GM13976 (cell line): ENCODE measurements at regions not wholly inside any gene's neighbourhood (a gene's known extent, or its start where the extent isn't known, plus 50 kb on each side); places are given as distances from the start of the nearest gene placed in this dataset.

Experiments used
- DNase-seq: peaks from one replicate; pipeline ENCODE4 v3.0.0; 2012; ENCODE audit warnings: low spot score
- in situ Hi-C: fragments of 300-500 bp; cut with MboI; formaldehyde crosslinking; loops from one replicate; pipeline ENCODE4 v1.12.0; 2022; ENCODE audit warnings: low sequenced_read_pairs, mixed read lengths, inconsistent platforms; ENCODE audit not compliant: unreplicated experiment
- TF ChIP-seq, protein P1 (sequence below): IDR thresholded peaks from 2 replicates; pipeline ENCODE4 v1.5.1; 2012; ENCODE audit warnings: borderline replicate concordance, mild to moderate bottlenecking; ENCODE audit not compliant: insufficient read depth; ENCODE audit errors: extremely low read depth, missing control alignments, control extremely low read depth

DNA sequence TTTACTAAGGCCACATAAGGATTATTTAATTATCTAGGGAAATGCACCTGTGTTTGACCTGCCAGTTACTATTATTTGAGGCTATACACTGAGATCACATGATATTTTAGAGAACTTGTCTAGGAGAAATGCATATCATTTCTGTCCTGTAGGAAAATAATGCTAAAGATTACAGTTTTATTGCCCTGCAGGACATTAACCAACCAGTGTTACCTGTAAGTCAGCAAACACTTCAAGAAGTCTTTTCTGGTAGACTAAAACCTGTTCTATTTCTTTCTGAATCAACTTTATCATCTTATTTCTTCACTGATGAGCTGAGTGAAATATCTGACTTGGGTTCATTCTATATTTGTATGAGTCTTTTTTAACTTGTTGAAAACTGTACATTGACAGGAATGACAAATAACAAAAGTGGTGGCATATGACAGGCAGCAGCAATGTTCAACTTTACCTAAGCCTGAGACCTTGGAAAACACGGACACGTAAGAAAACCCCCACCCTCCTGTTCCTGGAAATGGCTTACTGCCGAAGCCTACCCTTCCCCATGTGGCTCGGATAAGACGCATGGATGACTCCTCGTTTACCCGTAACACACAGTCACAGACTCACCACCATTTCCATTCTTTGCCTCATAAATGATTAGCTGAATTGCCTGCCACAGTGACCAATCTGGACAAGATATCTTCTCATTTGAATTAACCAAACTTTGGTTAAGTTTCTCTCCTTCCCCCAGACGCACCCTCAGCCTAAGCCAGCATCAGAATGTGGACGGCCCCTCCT is 118.0 kb upstream of the CD93 start:
- no peak for DNase-seq
- in situ Hi-C loops, result no loop called here
- TF ChIP-seq, protein P1, sequence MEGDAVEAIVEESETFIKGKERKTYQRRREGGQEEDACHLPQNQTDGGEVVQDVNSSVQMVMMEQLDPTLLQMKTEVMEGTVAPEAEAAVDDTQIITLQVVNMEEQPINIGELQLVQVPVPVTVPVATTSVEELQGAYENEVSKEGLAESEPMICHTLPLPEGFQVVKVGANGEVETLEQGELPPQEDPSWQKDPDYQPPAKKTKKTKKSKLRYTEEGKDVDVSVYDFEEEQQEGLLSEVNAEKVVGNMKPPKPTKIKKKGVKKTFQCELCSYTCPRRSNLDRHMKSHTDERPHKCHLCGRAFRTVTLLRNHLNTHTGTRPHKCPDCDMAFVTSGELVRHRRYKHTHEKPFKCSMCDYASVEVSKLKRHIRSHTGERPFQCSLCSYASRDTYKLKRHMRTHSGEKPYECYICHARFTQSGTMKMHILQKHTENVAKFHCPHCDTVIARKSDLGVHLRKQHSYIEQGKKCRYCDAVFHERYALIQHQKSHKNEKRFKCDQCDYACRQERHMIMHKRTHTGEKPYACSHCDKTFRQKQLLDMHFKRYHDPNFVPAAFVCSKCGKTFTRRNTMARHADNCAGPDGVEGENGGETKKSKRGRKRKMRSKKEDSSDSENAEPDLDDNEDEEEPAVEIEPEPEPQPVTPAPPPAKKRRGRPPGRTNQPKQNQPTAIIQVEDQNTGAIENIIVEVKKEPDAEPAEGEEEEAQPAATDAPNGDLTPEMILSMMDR, result no peak

DNA sequence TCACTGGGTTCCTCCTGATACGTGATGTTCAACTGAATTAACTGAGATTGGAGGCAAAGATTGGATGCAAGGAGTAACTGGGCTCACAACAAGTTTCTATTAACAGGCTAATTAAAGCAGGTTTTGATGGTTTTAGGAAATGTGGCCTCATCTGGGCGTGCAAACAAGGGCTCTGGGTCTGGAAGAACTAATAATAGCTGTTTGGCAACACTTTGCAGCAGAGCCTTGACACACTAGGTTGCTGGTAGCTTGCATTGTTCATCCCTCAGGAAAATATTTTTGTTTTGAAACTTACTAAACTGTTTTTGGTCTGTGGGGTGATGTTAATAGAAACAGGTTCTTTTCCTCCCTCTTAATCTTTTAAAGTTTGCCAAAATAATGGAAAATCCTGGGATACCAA is 117.2 kb upstream of the CD93 start:
- TF ChIP-seq, protein P1, result no peak
- in situ Hi-C loops, result no loop called here

GRCh38 chr20:23201658-23202057 is 115.5 kb upstream of the CD93 start:
- no peak for DNase-seq
- TF ChIP-seq, protein P1, result no peak
- in situ Hi-C loops, result no loop called here

More for the DNA sequence above, 117.2 kb upstream of the CD93 start:
- no peak for DNase-seq

- DNase-seq, result peak; percentile 34
- in situ Hi-C loops, result no loop called here
- TF ChIP-seq, protein P1, result no peak
Measured at GRCh38 chr20:23200914-23201313, 114.8 kb upstream of the CD93 start.

- TF ChIP-seq, protein P1, result no peak
- in situ Hi-C loops, result no loop called here
- DNase-seq, result no peak
Measured at GRCh38 chr20:23200413-23200812, 114.3 kb upstream of the CD93 start.

DNA sequence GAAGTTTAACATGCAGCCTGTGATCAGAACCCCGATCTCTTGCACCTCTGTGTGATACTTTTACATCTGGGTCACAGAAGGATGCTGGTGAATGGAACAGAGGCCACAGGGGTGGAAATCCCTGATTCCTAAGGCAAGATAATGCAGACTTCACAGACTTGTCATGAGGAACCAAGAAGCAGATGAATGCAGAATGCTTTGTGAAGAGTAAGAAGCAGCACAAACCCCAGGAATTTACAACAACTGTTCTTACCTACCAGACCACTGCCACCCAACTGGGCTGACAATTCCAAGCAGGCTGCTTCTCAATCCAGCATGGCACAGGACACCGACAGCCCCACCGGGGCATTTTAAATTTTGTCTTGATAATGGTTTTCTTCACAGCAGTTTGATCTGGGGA is 113.2 kb upstream of the CD93 start:
- TF ChIP-seq, protein P1, result no peak
- in situ Hi-C loops, result no loop called here

More for the DNA sequence above, 113.2 kb upstream of the CD93 start:
- DNase-seq, result no peak
